ENCODE measurements at regions not wholly inside any gene's neighbourhood (a gene's known extent, or its start where the extent isn't known, plus 50 kb on each side); places are given as distances from the start of the nearest gene placed in this dataset.

GRCh38 chr20:54372313-54372712 is 103.1 kb upstream of the DOK5 start:
- no peak overlapping the region for H3K4me3 ChIP-seq (ENCODE audit: low read length)
- no peak for DNase-seq (ENCODE audit: low read depth)
- no peak for TF ChIP-seq CTCF (conservative IDR thresholded peaks at IDR 0.05; ENCODE audit: low read length)

GRCh38 chr20:54377992-54378773 is 97.2 kb upstream of the DOK5 start:
- no peak for TF ChIP-seq CTCF (conservative IDR thresholded peaks at IDR 0.05; ENCODE audit: low read length)
- no peak for DNase-seq (ENCODE audit: low read depth)
- no peak overlapping the region for H3K4me3 ChIP-seq (ENCODE audit: low read length)

- H3K4me3 ChIP-seq (ENCODE audit: low read length) = no peak overlapping the region
- no peak for DNase-seq (ENCODE audit: low read depth)
- no peak for TF ChIP-seq CTCF (conservative IDR thresholded peaks at IDR 0.05; ENCODE audit: low read length)
Measured at GRCh38 chr20:54379893-54380584, 95.4 kb upstream of the DOK5 start.

GRCh38 chr20:54382419-54382818 is 93.0 kb upstream of the DOK5 start:
- no peak for DNase-seq (ENCODE audit: low read depth)
- no peak overlapping the region for H3K4me3 ChIP-seq (ENCODE audit: low read length)
- no peak for TF ChIP-seq CTCF (conservative IDR thresholded peaks at IDR 0.05; ENCODE audit: low read length)

- DNase-seq (ENCODE audit: low read depth) = no peak
- no peak overlapping the region for H3K4me3 ChIP-seq (ENCODE audit: low read length)
- TF ChIP-seq CTCF (conservative IDR thresholded peaks at IDR 0.05; ENCODE audit: low read length) = no peak
Measured at GRCh38 chr20:54385746-54386145, 89.6 kb upstream of the DOK5 start.

GRCh38 chr20:54389596-54390280 is 85.7 kb upstream of the DOK5 start:
- DNase-seq (ENCODE audit: low read depth) = no peak
- no peak overlapping the region for H3K4me3 ChIP-seq (ENCODE audit: low read length)
- no peak for TF ChIP-seq CTCF (conservative IDR thresholded peaks at IDR 0.05; ENCODE audit: low read length)
